ENCODE measurements at regions not wholly inside any gene's neighbourhood (a gene's known extent, or its start where the extent isn't known, plus 50 kb on each side); places are given as distances from the start of the nearest gene placed in this dataset.

DNA sequence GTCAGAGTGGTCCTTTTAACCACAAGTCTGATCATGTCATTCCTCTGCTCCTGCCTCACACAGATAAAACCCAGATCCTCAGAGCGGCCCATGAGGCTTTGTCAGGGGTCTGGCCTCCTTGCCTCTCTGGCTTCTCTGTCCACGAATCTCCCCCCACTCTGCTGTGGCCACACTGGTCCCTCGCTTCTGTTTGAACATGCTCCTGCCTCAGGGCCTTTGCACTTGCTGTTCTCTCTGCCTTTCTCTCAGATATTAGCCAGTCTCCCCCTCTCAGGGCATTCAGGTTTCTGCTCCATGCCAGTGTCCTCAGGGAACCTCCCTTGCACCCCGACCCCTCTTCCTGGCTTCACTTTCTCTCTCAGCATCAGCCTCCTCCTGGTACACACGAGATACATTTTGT lies 518.5 kb downstream of the PREX1 start:
- no peak for TF ChIP-seq CTCF (IDR thresholded peaks at IDR 0.05)
- no peaks in the 10 kb centered on the region for H3K4me1 ChIP-seq (ENCODE audit: control insufficient read depth in 1 of 2, insufficient read depth in 1 of 2, low read depth in 1 of 2, low read length in 1 of 2)
- H3K9me3 ChIP-seq, result no peaks in the 10 kb centered on the region
- no peak overlapping the region for H3K4me3 ChIP-seq (ENCODE audit: low read depth in 1 of 2, low read length in 1 of 2)
- peaks cover 6% of the 10 kb centered on the region for H3K27me3 ChIP-seq
- no peaks in the 10 kb centered on the region for H3K36me3 ChIP-seq
- H3K27ac ChIP-seq, result no peak overlapping the region

DNA sequence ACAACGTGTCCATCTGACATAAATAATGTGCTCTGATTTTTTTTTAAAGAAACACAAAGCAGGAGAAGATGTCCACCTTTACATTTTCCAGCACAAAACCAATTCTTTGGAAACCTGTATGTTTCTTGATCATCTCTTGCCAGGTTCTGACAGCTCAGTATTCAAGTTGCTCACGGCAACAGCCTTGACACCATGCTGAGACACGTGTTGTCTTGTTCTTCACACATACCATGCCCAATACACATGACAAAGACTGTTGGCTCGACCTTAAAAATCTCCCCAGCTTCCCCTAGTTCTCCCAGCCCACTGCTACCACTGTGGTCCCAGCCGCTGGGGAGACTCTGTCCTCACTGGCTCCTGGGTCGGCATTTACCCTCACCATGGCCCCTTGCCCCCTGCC lies 518.9 kb downstream of the PREX1 start:
- TF ChIP-seq CTCF (IDR thresholded peaks at IDR 0.05), result no peak
- Histone ChIP-seq H3K27ac (no peak overlapping the region), H3K9me3 (no peaks in the 10 kb centered on the region), H3K4me1 (ENCODE audit: control insufficient read depth in 1 of 2, insufficient read depth in 1 of 2, low read depth in 1 of 2, low read length in 1 of 2) (no peaks in the 10 kb centered on the region), H3K4me3 (ENCODE audit: low read depth in 1 of 2, low read length in 1 of 2) (no peak overlapping the region), H3K36me3 (no peaks in the 10 kb centered on the region), H3K27me3 (peaks cover 6% of the 10 kb centered on the region)

DNA sequence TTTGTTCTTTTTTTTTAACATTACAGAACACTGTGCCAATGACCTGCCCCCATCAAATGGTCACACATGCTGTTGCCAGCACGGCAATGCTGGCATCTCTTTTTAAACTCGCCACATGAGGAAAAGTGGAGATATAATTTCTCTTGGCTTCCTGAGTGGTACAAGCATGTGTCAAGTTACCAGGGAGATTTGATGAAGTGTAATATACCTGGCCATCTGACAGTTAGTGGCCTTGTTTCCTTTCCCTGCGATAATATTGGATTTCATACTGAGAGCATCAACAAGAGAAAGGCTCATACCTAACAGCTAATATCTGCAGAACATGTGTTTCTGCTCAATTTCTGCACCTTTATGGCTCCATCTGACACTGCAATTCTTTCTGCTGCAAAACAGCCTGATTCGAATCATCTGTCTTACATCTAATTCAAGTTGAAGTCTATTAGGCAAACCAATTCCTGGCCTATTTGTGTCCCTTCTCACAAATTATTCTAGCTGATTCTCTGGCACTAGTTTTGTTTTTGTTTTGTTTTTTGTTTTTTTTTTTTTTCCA lies 519.5 kb downstream of the PREX1 start:
- H3K27me3 ChIP-seq, result peaks cover 6% of the 10 kb centered on the region
- no peaks in the 10 kb centered on the region for H3K4me1 ChIP-seq (ENCODE audit: control insufficient read depth in 1 of 2, insufficient read depth in 1 of 2, low read depth in 1 of 2, low read length in 1 of 2)
- no peak for TF ChIP-seq CTCF (IDR thresholded peaks at IDR 0.05)
- H3K4me3 ChIP-seq (ENCODE audit: low read depth in 1 of 2, low read length in 1 of 2), result no peak overlapping the region
- H3K27ac ChIP-seq, result no peak overlapping the region
- H3K9me3 ChIP-seq, result no peaks in the 10 kb centered on the region
- H3K36me3 ChIP-seq, result no peaks in the 10 kb centered on the region

DNA sequence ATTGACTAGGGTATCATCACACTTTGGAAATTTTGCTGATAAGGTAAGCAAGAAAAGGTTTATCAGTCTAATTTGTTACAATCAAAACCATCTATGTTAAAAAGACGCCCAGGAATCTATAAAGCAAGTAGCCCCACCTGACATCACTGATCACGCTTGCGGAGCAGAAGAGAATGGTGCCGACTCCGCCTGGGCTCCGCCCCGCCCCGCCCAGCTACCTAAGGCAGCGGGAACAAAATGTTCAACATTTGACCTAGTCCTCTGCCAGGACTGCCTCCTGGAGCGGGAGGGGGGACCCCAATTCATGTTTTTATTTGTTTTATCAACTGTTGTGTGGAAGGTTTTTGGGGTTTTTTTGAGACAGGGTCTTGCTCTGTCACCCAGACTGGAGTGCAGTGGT lies 520.5 kb downstream of the PREX1 start:
- no peak overlapping the region for H3K27ac ChIP-seq
- TF ChIP-seq CTCF (IDR thresholded peaks at IDR 0.05), result no peak
- no peaks in the 10 kb centered on the region for H3K36me3 ChIP-seq
- no peak overlapping the region for H3K4me3 ChIP-seq (ENCODE audit: low read depth in 1 of 2, low read length in 1 of 2)
- no peaks in the 10 kb centered on the region for H3K9me3 ChIP-seq
- no peaks in the 10 kb centered on the region for H3K4me1 ChIP-seq (ENCODE audit: control insufficient read depth in 1 of 2, insufficient read depth in 1 of 2, low read depth in 1 of 2, low read length in 1 of 2)
- H3K27me3 ChIP-seq, result peaks cover 6% of the 10 kb centered on the region

DNA sequence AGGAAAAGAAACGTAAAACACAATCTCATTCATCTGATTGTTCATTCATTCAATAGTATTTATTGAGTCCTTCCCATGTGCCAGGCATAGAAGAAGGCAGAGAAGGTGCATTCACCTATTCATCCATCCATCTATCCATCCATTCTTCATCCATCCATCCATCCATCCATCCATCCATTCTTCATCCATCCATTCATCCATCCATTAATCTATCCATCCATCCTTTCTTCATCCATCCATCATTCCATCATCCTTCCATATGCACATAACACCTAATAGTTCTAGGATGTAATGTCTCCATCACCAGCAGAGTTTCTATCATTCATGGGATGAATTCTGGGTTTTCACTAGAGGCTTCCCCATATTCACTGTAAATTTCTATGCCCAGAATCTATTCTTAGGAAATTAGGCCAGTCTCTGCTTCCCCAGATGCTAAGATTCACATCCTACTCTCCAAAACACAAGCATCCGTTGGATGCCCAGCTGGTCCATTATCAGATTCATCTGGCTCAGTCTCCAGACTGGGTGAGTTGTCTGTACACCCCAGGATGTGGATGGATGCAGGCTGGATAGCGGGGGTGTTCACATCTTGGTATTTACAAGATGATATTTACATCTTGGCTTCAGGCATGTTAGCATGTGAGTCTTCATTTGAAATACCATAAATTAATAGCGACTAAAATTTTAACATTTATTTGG lies 517.7 kb upstream of the SULF2 start:
- peaks cover 6% of the 10 kb centered on the region for H3K27me3 ChIP-seq
- no peaks in the 10 kb centered on the region for H3K4me1 ChIP-seq (ENCODE audit: control insufficient read depth in 1 of 2, insufficient read depth in 1 of 2, low read depth in 1 of 2, low read length in 1 of 2)
- no peaks in the 10 kb centered on the region for H3K9me3 ChIP-seq
- H3K36me3 ChIP-seq, result no peaks in the 10 kb centered on the region
- H3K4me3 ChIP-seq (ENCODE audit: low read depth in 1 of 2, low read length in 1 of 2), result no peak overlapping the region
- TF ChIP-seq CTCF (IDR thresholded peaks at IDR 0.05), result no peak
- no peak overlapping the region for H3K27ac ChIP-seq
